ENCODE measurements at regions not wholly inside any gene's neighbourhood (a gene's known extent, or its start where the extent isn't known, plus 50 kb on each side); places are given as distances from the start of the nearest gene placed in this dataset.

DNA sequence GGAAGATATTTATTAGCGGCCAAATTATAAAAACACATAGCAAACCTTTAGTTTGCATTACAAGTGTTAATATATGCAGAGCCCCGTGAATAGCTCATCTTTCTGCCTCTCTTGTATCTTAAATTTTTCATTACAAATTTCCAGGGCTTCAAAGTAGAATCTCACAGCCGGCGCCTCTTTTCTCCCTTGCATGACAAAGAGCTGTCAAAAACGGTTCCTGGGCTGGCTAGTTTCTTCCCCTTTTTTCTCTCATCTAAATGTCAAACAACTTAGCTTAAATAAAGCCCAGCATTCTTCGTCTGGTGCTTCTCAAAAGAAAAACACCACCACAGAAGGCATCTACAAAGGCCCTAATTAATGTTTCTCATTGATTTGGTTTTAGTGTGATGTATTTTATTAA lies 253.0 kb downstream of the INSC start:
- H3K9ac ChIP-seq (ENCODE audit: low read length), result no peak overlapping the region
- H3K9me3 ChIP-seq (ENCODE audit: control insufficient read depth in 1 of 2, insufficient read depth in 1 of 2, low read depth in 1 of 2, low read length in 2 of 2), result no peaks in the 10 kb centered on the region
- no peak overlapping the region for H2AFZ ChIP-seq (ENCODE audit: low read depth, low read length, poor library complexity, severe bottlenecking)
- no peak for ATAC-seq
- RAD21 ChIA-PET (ENCODE audit: low non-redundant PET in 1 of 2, low total read pairs in 2 of 2, uncharacterized antibody in 2 of 2, unreplicated experiment in 2 of 2), result no interaction called here
- intact Hi-C loops (cut with micrococcal nuclease), result no loop called here
- no peaks in the 10 kb centered on the region for H3K4me1 ChIP-seq (ENCODE audit: control insufficient read depth in 1 of 2, insufficient read depth in 2 of 2, low read length in 2 of 2)
- no peak overlapping the region for H3K4me3 ChIP-seq (replicated peaks in 1 of 2; ENCODE audit: low read depth in 1 of 2, low read length in 2 of 2)
- no peak for DNase-seq (ENCODE audit: low read depth, low spot score)
- BruUV-seq (replicated peaks), result no TSS peak
- TF ChIP-seq EZH2phosphoT487 (IDR thresholded peaks at IDR 0.05; ENCODE audit: borderline replicate concordance) (no peak), CBX3 (IDR thresholded peaks at IDR 0.05; ENCODE audit: low read depth) (no peak), EZH2 (IDR thresholded peaks at IDR 0.05) (no peak), SRF (IDR thresholded peaks at IDR 0.05; ENCODE audit: low read depth) (no peak), CEBPB (IDR thresholded peaks at IDR 0.05; ENCODE audit: low read depth) (no peak), ZNF274 (IDR thresholded peaks at IDR 0.05; ENCODE audit: low read depth, low read length) (no peak), SIN3A (IDR thresholded peaks at IDR 0.05; ENCODE audit: low read depth) (no peak), POLR2A (IDR thresholded peaks at IDR 0.05; ENCODE audit: borderline replicate concordance, extremely low read depth, insufficient read depth, insufficient read length) (no peak), SP1 (IDR thresholded peaks at IDR 0.05; ENCODE audit: low read depth) (no peak), POLR2AphosphoS5 (IDR thresholded peaks at IDR 0.05; ENCODE audit: low read depth, low read length) (no peak), TCF7L2 (IDR thresholded peaks at IDR 0.05; ENCODE audit: borderline replicate concordance, extremely low read depth, insufficient read depth, insufficient read length) (no peak), JUND (IDR thresholded peaks at IDR 0.05) (no peak), ELF1 (IDR thresholded peaks at IDR 0.05; ENCODE audit: borderline replicate concordance, low read depth) (no peak), RAD21 (IDR thresholded peaks at IDR 0.05; ENCODE audit: low read depth) (no peak), EGR1 (IDR thresholded peaks at IDR 0.05; ENCODE audit: low read depth) (no peak), FOSL1 (IDR thresholded peaks at IDR 0.05; ENCODE audit: low read depth) (no peak)
- TF ChIP-seq, protein P1, sequence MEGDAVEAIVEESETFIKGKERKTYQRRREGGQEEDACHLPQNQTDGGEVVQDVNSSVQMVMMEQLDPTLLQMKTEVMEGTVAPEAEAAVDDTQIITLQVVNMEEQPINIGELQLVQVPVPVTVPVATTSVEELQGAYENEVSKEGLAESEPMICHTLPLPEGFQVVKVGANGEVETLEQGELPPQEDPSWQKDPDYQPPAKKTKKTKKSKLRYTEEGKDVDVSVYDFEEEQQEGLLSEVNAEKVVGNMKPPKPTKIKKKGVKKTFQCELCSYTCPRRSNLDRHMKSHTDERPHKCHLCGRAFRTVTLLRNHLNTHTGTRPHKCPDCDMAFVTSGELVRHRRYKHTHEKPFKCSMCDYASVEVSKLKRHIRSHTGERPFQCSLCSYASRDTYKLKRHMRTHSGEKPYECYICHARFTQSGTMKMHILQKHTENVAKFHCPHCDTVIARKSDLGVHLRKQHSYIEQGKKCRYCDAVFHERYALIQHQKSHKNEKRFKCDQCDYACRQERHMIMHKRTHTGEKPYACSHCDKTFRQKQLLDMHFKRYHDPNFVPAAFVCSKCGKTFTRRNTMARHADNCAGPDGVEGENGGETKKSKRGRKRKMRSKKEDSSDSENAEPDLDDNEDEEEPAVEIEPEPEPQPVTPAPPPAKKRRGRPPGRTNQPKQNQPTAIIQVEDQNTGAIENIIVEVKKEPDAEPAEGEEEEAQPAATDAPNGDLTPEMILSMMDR (IDR thresholded peaks at IDR 0.05 in 2 of 3, conservative IDR thresholded peaks at IDR 0.05 in 1 of 3; ENCODE audit: borderline replicate concordance in 1 of 3, insufficient read depth in 1 of 3, low read depth in 2 of 3, low read length in 2 of 3), result no peak
- TF ChIP-seq, protein P2, sequence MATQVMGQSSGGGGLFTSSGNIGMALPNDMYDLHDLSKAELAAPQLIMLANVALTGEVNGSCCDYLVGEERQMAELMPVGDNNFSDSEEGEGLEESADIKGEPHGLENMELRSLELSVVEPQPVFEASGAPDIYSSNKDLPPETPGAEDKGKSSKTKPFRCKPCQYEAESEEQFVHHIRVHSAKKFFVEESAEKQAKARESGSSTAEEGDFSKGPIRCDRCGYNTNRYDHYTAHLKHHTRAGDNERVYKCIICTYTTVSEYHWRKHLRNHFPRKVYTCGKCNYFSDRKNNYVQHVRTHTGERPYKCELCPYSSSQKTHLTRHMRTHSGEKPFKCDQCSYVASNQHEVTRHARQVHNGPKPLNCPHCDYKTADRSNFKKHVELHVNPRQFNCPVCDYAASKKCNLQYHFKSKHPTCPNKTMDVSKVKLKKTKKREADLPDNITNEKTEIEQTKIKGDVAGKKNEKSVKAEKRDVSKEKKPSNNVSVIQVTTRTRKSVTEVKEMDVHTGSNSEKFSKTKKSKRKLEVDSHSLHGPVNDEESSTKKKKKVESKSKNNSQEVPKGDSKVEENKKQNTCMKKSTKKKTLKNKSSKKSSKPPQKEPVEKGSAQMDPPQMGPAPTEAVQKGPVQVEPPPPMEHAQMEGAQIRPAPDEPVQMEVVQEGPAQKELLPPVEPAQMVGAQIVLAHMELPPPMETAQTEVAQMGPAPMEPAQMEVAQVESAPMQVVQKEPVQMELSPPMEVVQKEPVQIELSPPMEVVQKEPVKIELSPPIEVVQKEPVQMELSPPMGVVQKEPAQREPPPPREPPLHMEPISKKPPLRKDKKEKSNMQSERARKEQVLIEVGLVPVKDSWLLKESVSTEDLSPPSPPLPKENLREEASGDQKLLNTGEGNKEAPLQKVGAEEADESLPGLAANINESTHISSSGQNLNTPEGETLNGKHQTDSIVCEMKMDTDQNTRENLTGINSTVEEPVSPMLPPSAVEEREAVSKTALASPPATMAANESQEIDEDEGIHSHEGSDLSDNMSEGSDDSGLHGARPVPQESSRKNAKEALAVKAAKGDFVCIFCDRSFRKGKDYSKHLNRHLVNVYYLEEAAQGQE (IDR thresholded peaks at IDR 0.05; ENCODE audit: low read depth), result no peak
- TF ChIP-seq, protein P3, sequence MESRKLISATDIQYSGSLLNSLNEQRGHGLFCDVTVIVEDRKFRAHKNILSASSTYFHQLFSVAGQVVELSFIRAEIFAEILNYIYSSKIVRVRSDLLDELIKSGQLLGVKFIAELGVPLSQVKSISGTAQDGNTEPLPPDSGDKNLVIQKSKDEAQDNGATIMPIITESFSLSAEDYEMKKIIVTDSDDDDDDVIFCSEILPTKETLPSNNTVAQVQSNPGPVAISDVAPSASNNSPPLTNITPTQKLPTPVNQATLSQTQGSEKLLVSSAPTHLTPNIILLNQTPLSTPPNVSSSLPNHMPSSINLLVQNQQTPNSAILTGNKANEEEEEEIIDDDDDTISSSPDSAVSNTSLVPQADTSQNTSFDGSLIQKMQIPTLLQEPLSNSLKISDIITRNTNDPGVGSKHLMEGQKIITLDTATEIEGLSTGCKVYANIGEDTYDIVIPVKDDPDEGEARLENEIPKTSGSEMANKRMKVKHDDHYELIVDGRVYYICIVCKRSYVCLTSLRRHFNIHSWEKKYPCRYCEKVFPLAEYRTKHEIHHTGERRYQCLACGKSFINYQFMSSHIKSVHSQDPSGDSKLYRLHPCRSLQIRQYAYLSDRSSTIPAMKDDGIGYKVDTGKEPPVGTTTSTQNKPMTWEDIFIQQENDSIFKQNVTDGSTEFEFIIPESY (IDR thresholded peaks at IDR 0.05; ENCODE audit: extremely low read depth, insufficient replicate concordance, low read length), result no peak
- TF ChIP-seq, protein P4, sequence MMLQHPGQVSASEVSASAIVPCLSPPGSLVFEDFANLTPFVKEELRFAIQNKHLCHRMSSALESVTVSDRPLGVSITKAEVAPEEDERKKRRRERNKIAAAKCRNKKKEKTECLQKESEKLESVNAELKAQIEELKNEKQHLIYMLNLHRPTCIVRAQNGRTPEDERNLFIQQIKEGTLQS (IDR thresholded peaks at IDR 0.05), result no peak
- POLR2A ChIA-PET, result no interaction called here
- CTCF ChIA-PET, result no interaction called here
- H3K4me2 ChIP-seq (ENCODE audit: low read length), result no peak overlapping the region
- no peak overlapping the region for H3K27ac ChIP-seq (ENCODE audit: low read depth, low read length)
- H3K36me3 ChIP-seq (ENCODE audit: control insufficient read depth in 1 of 2, insufficient read depth in 2 of 2, low read length in 2 of 2), result no peaks in the 10 kb centered on the region
- H3K9me2 ChIP-seq (ENCODE audit: insufficient read depth), result no peaks in the 10 kb centered on the region
- no peaks in the 10 kb centered on the region for H4K20me1 ChIP-seq (ENCODE audit: insufficient read depth)
- H3K79me2 ChIP-seq (ENCODE audit: insufficient read depth, low read length), result no peaks in the 10 kb centered on the region
- H3K27me3 ChIP-seq (ENCODE audit: insufficient read depth, low read length), result peaks cover 28% of the 10 kb centered on the region; the same call in 1 of the 2 replicates

Measured in HCT116 (cell line).